HUES48 (cell line): ENCODE measurements at regions not wholly inside any gene's neighbourhood (a gene's known extent, or its start where the extent isn't known, plus 50 kb on each side); places are given as distances from the start of the nearest gene placed in this dataset.

Experiments
- H3K27ac ChIP-seq: one replicate; pipeline ENCODE4 v1.7.0; 2013; ENCODE audit warnings: low read depth, low read length, inconsistent platforms
- H3K27me3 ChIP-seq: 2 replicates; pipeline ENCODE4 v1.6.1; 2013; ENCODE audit warnings: mild to moderate bottlenecking, low read length; ENCODE audit not compliant: control insufficient read depth, insufficient read depth
- H3K36me3 ChIP-seq: 2 replicates; pipeline ENCODE4 v1.6.1; 2013; ENCODE audit warnings: low read length; ENCODE audit not compliant: control insufficient read depth, insufficient read depth
- H3K4me1 ChIP-seq: 2 replicates; pipeline ENCODE4 v1.6.1; 2013; ENCODE audit warnings: mild to moderate bottlenecking, low read length; ENCODE audit not compliant: control insufficient read depth, insufficient read depth
- H3K4me3 ChIP-seq: 2 replicates; pipeline ENCODE4 v1.5.1; 2013; ENCODE audit warnings: mild to moderate bottlenecking, low read depth, low read length
- H3K9ac ChIP-seq: 2 replicates; pipeline ENCODE4 v1.6.1; 2013; ENCODE audit warnings: mild to moderate bottlenecking, low read depth, low read length, moderate library complexity
- H3K9me3 ChIP-seq: 2 replicates; pipeline ENCODE4 v1.6.1; 2013; ENCODE audit warnings: low read length; ENCODE audit not compliant: control insufficient read depth, insufficient read depth

DNA sequence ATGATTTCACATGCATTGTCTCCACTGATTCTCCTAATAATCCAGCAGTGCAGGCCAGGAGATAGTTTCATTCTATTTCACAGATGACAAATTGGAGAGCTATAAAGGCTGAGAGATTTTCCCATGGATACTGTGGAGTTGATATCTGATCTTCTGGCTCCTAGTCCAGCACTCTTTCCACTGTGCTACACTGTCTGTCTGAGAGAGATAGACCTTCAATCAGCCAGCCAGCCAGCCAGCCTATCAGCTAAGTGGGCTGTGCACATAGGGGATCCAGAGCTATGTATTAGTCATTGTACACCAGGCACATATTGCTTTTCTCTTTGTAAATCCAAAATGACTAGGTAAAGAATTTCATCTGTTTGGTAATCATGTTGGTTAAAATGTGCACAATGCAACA lies 91.8 kb upstream of the ATP2B1 start:
- H3K9me3 ChIP-seq: no peaks in the 10 kb centered on the region
- no peaks in the 10 kb centered on the region for H3K27me3 ChIP-seq
- H3K36me3 ChIP-seq: no peaks in the 10 kb centered on the region
- no peak overlapping the region for H3K4me3 ChIP-seq
- no peak overlapping the region for H3K27ac ChIP-seq
- no peaks in the 10 kb centered on the region for H3K4me1 ChIP-seq
- H3K9ac ChIP-seq: no peak overlapping the region

DNA sequence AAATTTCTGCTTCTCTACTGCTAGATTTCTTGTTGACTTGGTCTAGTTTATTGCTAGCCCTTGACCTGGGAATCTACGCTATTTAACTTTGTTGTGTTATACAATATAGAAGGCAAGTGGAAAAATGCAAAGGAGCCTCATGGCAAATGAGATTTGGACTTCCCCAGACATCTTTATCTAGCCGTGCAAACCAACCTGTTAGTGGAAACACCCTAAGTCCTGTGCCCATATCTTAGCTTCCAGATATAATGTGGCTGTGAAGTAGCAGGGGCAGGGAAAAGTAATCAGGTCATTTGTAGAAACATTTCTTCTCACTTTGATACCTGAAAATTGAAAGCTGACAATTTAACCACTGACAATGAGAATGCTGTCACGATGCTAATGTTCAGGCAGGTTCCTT lies 90.7 kb upstream of the ATP2B1 start:
- Histone ChIP-seq H3K4me1 (no peaks in the 10 kb centered on the region), H3K4me3 (no peak overlapping the region), H3K9me3 (no peaks in the 10 kb centered on the region), H3K27me3 (no peaks in the 10 kb centered on the region), H3K36me3 (no peaks in the 10 kb centered on the region), H3K27ac (no peak overlapping the region), H3K9ac (no peak overlapping the region)

DNA sequence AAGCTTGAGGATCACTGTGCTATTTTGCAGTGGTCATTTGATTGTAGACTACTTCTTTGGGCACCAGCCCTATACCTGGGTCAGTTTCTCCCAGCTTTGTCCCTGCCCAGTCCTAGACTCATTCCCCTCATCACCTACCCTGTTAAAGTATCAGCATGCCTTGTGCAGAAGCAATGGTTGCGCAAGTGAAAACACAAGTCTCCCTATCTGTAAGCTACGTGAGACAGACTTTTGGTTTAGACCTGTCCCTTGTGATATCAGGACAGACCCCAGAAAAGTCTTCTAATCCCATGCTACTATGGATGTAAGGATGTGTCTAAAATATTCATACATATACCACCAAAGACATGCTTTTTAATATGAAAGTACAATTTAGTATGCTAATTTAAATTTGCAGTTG lies 88.8 kb upstream of the ATP2B1 start:
- H3K27me3 ChIP-seq: no peaks in the 10 kb centered on the region
- no peaks in the 10 kb centered on the region for H3K4me1 ChIP-seq

DNA sequence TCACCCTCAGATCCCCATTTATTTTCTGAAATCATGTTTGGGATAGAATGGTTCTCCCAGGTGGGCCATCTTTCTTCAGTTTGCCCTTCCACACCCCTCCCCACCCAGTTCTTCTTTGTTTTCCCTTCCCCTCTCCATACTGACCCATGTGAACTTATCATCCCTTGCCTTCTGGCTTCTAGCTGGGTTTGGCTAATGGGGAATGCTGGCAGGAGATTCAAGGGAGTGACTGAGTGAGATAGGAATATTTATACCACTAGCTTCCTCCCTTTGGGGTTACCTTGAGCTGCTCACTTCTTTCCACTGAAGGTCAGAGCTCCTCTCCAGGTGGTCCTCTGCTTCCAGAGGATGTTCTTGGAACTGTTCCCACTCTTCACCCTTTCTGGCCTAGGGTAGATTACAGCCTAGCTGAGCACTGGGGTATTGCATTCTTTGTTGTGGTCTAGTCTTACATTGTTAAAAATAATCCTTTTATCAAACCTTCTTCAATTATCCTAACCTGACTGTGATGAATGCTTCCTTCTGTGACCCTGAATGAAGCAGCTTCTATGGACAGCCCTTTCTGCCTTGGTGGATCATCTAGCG lies 88.3 kb upstream of the ATP2B1 start:
- H3K27ac ChIP-seq: no peak overlapping the region
- H3K27me3 ChIP-seq: no peaks in the 10 kb centered on the region
- H3K4me1 ChIP-seq: no peaks in the 10 kb centered on the region
- H3K9me3 ChIP-seq: no peaks in the 10 kb centered on the region
- H3K36me3 ChIP-seq: no peaks in the 10 kb centered on the region
- no peak overlapping the region for H3K9ac ChIP-seq
- H3K4me3 ChIP-seq: no peak overlapping the region

More for the DNA sequence above, 88.8 kb upstream of the ATP2B1 start:
- Histone ChIP-seq H3K9me3 (no peaks in the 10 kb centered on the region), H3K9ac (no peak overlapping the region), H3K4me3 (no peak overlapping the region), H3K27ac (no peak overlapping the region), H3K36me3 (no peaks in the 10 kb centered on the region)

DNA sequence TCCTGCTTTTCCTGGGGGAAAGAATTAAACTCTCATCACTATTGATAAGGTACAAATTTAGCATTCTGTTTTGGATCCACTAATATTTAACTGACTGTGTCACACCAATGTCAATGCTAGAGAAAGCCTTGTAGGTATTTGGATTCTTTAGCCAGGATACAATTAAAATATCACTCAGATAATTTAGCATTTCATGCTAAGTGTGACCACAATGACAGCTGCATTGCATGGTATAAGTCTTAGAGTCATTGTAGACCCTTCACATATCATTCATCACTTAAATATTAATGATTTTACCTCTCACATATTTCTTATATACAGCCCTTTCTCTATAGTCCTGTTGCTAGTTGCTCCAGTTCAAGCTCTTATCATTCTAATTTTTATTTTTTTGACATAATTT lies 85.3 kb upstream of the ATP2B1 start:
- no peaks in the 10 kb centered on the region for H3K9me3 ChIP-seq
- no peak overlapping the region for H3K9ac ChIP-seq
- H3K27ac ChIP-seq: no peak overlapping the region
- H3K36me3 ChIP-seq: no peaks in the 10 kb centered on the region
- H3K4me3 ChIP-seq: no peak overlapping the region
- H3K4me1 ChIP-seq: no peaks in the 10 kb centered on the region
- H3K27me3 ChIP-seq: no peaks in the 10 kb centered on the region

DNA sequence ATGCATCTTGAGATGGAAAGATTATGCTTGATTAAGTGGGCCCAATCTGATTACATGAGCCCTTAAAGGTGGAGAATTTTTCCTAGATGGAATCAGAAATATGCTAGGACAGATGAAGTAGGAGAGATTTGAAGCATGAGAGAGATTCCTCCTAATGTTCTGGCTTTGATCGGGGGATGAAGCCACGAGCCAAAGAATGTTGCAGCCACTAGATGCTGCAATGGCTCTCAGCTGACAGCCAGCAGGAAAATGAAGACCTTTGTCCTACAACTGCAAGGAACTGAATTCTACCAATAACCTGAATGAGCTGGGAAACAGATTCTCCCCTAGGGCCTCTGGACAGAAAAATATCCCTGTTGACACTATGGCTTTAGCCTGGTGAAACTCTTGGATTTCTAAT lies 82.6 kb upstream of the ATP2B1 start:
- Histone ChIP-seq H3K27me3 (no peaks in the 10 kb centered on the region), H3K9me3 (peaks cover 9% of the 10 kb centered on the region), H3K4me1 (no peaks in the 10 kb centered on the region), H3K9ac (no peak overlapping the region), H3K36me3 (no peaks in the 10 kb centered on the region), H3K4me3 (no peak overlapping the region), H3K27ac (no peak overlapping the region)

DNA sequence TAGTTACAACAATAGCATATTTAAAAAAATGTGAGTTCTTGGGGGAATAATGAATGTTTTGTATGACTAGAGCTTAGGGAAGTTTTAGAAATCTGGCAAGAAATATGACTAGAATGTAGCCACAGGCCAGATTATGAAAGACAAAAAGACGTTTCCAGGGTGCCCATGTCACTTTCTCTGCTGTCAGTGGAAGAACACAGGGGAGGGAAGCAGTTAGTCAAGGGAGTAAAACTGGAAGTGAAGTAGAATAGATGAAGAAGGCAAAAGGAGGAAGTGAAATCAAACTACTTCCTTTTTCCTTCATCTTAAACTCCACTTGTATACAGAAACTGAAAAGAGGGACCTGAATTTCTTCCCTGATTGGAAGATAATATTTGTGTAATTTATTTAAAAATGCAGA lies 81.2 kb upstream of the ATP2B1 start:
- Histone ChIP-seq H3K9me3 (peaks cover 17% of the 10 kb centered on the region), H3K27me3 (no peaks in the 10 kb centered on the region), H3K36me3 (no peaks in the 10 kb centered on the region), H3K4me1 (no peaks in the 10 kb centered on the region), H3K4me3 (no peak overlapping the region), H3K27ac (no peak overlapping the region), H3K9ac (no peak overlapping the region)

DNA sequence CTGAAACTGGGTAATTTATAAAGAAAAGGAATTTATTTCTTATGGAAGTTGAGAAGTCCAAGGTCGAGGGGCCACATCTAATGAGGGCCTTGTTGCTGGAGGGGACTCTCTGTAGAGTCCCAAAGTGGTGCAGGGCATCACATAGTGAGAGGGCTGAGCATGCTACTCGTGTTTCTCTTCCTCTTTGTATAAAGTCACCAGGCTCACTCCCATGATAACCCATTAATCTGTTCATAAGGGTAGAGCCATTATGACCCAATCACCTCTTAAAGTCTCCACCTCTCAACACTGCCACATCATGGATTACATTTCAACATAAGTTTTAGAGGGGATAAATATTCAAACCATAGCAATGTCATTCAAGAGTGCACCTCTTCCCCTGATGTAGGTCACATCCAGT lies 79.1 kb upstream of the ATP2B1 start:
- no peak overlapping the region for H3K27ac ChIP-seq
- no peak overlapping the region for H3K4me3 ChIP-seq
- H3K27me3 ChIP-seq: no peaks in the 10 kb centered on the region
- no peaks in the 10 kb centered on the region for H3K4me1 ChIP-seq
- no peak overlapping the region for H3K9ac ChIP-seq
- H3K36me3 ChIP-seq: no peaks in the 10 kb centered on the region
- H3K9me3 ChIP-seq: peaks cover 17% of the 10 kb centered on the region

DNA sequence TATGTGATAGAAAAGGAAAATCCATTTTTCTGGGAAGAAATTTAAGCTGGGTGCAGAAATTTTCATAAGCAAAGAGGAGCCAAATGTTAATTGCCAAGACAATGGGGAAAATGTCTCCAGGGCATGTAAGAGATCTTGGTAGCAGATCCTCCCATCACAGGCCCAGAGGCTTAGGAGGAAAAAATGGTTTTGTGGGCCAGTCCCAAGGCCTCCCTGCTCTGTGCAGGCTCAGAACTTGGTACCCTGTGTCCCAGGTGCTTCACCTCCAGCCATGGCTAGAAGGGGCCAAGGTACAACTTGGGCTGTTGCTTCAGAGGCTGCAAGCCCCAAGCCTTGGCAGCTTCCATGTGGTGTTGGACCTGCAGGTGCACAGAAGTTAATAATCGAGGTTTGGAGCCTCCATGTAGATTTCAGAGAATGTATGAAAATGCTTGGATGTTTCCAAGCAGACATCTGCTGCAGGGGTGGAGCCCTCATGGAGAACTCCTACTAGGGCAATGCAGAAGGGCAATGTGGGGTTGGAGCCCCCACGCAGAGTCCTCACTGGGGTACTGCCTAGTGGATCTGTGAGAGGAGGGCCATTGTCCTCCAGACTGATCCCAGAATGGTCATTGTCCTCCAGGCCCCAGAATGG lies 77.7 kb upstream of the ATP2B1 start:
- Histone ChIP-seq H3K4me3 (no peak overlapping the region), H3K9ac (no peak overlapping the region), H3K9me3 (peaks cover 17% of the 10 kb centered on the region), H3K27ac (no peak overlapping the region), H3K27me3 (no peaks in the 10 kb centered on the region), H3K4me1 (no peaks in the 10 kb centered on the region), H3K36me3 (no peaks in the 10 kb centered on the region)

DNA sequence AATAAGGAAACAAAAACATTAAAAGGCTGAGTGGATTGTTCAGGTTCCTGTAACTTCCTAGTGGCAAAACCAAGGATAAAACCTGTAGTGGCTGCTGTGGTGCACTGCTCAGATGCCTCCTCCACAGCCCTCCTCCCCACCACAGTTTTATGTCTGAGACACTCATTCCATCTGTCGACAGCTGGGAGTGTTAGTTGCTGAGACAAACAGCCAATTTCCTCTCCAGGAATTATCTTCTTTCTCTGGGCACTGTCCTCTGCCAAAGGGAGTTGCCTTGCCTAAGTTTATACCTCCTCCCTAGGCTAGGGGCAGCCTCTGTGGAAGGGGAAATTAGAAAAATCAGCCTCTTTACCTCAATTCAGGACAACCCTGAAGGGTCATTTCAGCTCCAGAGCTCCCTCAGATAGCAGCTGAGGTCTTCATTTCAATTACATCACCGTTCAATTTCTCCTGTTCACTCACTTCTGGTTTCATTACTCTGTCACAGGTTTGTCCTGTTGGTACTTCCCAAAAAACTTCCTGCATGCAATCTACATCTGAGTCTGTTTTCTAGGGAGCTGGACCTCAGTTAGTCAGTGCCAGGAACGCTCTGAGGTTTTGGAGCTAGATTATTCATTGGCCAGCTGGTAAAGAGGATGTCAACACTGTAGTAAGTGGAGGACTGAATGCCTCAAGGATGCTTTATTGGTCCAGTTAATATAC lies 74.9 kb upstream of the ATP2B1 start:
- Histone ChIP-seq H3K27ac (no peak overlapping the region), H3K9me3 (peaks cover 17% of the 10 kb centered on the region), H3K4me1 (no peaks in the 10 kb centered on the region), H3K27me3 (no peaks in the 10 kb centered on the region), H3K4me3 (no peak overlapping the region), H3K9ac (no peak overlapping the region), H3K36me3 (no peaks in the 10 kb centered on the region)

DNA sequence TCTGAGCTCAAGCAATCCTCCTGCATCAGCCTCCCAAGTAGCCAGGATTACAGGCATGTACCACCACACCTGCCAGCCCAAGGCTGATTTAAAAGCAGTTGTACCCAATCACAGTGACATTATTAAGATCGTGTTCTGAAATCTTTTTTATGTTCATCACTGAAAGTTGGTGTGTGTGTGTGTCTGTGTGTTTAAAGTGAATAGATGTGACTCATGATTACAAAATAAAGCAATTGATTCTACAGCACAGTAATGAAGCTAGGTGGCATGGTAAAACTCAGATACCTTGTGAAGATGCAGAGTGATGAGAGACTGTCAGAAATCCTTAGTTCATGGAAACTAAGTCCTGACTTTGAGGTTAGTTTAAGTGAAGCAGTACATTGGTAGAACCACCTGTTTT lies 74.2 kb upstream of the ATP2B1 start:
- Histone ChIP-seq H3K27ac (no peak overlapping the region), H3K4me3 (no peak overlapping the region), H3K4me1 (no peaks in the 10 kb centered on the region), H3K27me3 (no peaks in the 10 kb centered on the region), H3K36me3 (no peaks in the 10 kb centered on the region), H3K9me3 (peaks cover 17% of the 10 kb centered on the region), H3K9ac (no peak overlapping the region)
